IPS DF 6.9 (cell line): ENCODE measurements at regions not wholly inside any gene's neighbourhood (a gene's known extent, or its start where the extent isn't known, plus 50 kb on each side); places are given as distances from the start of the nearest gene placed in this dataset.

Experiments used
- DNase-seq: peaks from one replicate; pipeline ENCODE4 v3.0.0-alpha.2; 2013; ENCODE audit warnings: low read depth, low spot score
- H3K27ac ChIP-seq: one replicate; pipeline ENCODE4 v1.5.1; 2013; ENCODE audit warnings: low read length, control low read depth
- H3K27me3 ChIP-seq: 2 replicates; pipeline ENCODE4 v1.6.1; 2013; ENCODE audit warnings: mild to moderate bottlenecking, low read length; ENCODE audit not compliant: control insufficient read depth, insufficient read depth
- H3K36me3 ChIP-seq: 2 replicates; pipeline ENCODE4 v1.6.1; 2013; ENCODE audit warnings: low read length; ENCODE audit not compliant: control insufficient read depth, insufficient read depth
- H3K4me1 ChIP-seq: 2 replicates; pipeline ENCODE4 v1.6.1; 2013; ENCODE audit warnings: low read length; ENCODE audit not compliant: control insufficient read depth, insufficient read depth
- H3K4me3 ChIP-seq: 2 replicates; pipeline ENCODE4 v1.5.1; 2013; ENCODE audit warnings: mild to moderate bottlenecking, low read length
- H3K9me3 ChIP-seq: 2 replicates; pipeline ENCODE4 v1.6.1; 2013; ENCODE audit warnings: low read length, inconsistent platforms; ENCODE audit not compliant: control insufficient read depth, insufficient read depth
- WGBS: extraction: QIAGEN DNeasy Blood & Tissue Kit; methylation state at CpG from one replicate; pipeline ENCODE4 v1.1.7; 2013; ENCODE audit warnings: mixed read lengths, missing lambda C conversion rate; ENCODE audit not compliant: insufficient read length, insufficient coverage; 5-methylcytosine and 5-hydroxymethylcytosine counted together

- Histone ChIP-seq H3K4me3 (no peak overlapping the region), H3K36me3 (no peaks in the 10 kb centered on the region), H3K27me3 (no peaks in the 10 kb centered on the region), H3K4me1 (no peaks in the 10 kb centered on the region), H3K9me3 (no peaks in the 10 kb centered on the region), H3K27ac (no peak overlapping the region)
- DNase-seq: no peak
- WGBS: no CpG with 5 or more reads among the region's 6 CpGs
Measured at GRCh38 chr14:85079842-85080730, 449.9 kb upstream of the FLRT2 start.

- WGBS: no CpG with 5 or more reads among the region's 1 CpG
- no peak for DNase-seq
- H3K27ac ChIP-seq: no peak overlapping the region
- no peaks in the 10 kb centered on the region for H3K9me3 ChIP-seq
- H3K27me3 ChIP-seq: no peaks in the 10 kb centered on the region
- H3K4me1 ChIP-seq: no peaks in the 10 kb centered on the region
- H3K4me3 ChIP-seq: no peak overlapping the region
- H3K36me3 ChIP-seq: no peaks in the 10 kb centered on the region
Measured at GRCh38 chr14:85084344-85084743, 445.6 kb upstream of the FLRT2 start.

GRCh38 chr14:85085981-85086380 lies 444.0 kb upstream of the FLRT2 start:
- no peaks in the 10 kb centered on the region for H3K9me3 ChIP-seq
- no peak overlapping the region for H3K27ac ChIP-seq
- no peaks in the 10 kb centered on the region for H3K4me1 ChIP-seq
- no peak for DNase-seq
- no peaks in the 10 kb centered on the region for H3K27me3 ChIP-seq
- no peak overlapping the region for H3K4me3 ChIP-seq
- no peaks in the 10 kb centered on the region for H3K36me3 ChIP-seq

- no peak for DNase-seq
- no peak overlapping the region for H3K27ac ChIP-seq
- no CpG with 5 or more reads among the region's 2 CpGs for WGBS
- H3K27me3 ChIP-seq: no peaks in the 10 kb centered on the region
- no peak overlapping the region for H3K4me3 ChIP-seq
- no peaks in the 10 kb centered on the region for H3K36me3 ChIP-seq
- no peaks in the 10 kb centered on the region for H3K9me3 ChIP-seq
- H3K4me1 ChIP-seq: no peaks in the 10 kb centered on the region
Measured at GRCh38 chr14:85087201-85087600, 442.7 kb upstream of the FLRT2 start.

GRCh38 chr14:85088192-85088591 lies 441.8 kb upstream of the FLRT2 start:
- no CpG with 5 or more reads among the region's 2 CpGs for WGBS

GRCh38 chr14:85090681-85091080 lies 439.3 kb upstream of the FLRT2 start:
- H3K4me1 ChIP-seq: no peaks in the 10 kb centered on the region

More at GRCh38 chr14:85088192-85088591, 441.8 kb upstream of the FLRT2 start:
- H3K27me3 ChIP-seq: no peaks in the 10 kb centered on the region
- no peak overlapping the region for H3K4me3 ChIP-seq
- no peak for DNase-seq
- no peaks in the 10 kb centered on the region for H3K36me3 ChIP-seq
- H3K27ac ChIP-seq: no peak overlapping the region
- H3K4me1 ChIP-seq: no peaks in the 10 kb centered on the region
- H3K9me3 ChIP-seq: no peaks in the 10 kb centered on the region

GRCh38 chr14:85093631-85094330 lies 436.2 kb upstream of the FLRT2 start:
- DNase-seq: no peak
- no peaks in the 10 kb centered on the region for H3K9me3 ChIP-seq
- H3K27me3 ChIP-seq: no peaks in the 10 kb centered on the region
- no peak overlapping the region for H3K27ac ChIP-seq
- no peak overlapping the region for H3K4me3 ChIP-seq
- no peaks in the 10 kb centered on the region for H3K4me1 ChIP-seq
- no peaks in the 10 kb centered on the region for H3K36me3 ChIP-seq
- 100% methylated on average over 1 of the region's 5 CpGs for WGBS

More at GRCh38 chr14:85090681-85091080, 439.3 kb upstream of the FLRT2 start:
- Histone ChIP-seq H3K9me3 (no peaks in the 10 kb centered on the region), H3K4me3 (no peak overlapping the region), H3K27me3 (no peaks in the 10 kb centered on the region), H3K27ac (no peak overlapping the region), H3K36me3 (no peaks in the 10 kb centered on the region)
- WGBS: no CpG with 5 or more reads among the region's 2 CpGs
- no peak for DNase-seq

GRCh38 chr14:85102591-85102990 lies 427.4 kb upstream of the FLRT2 start:
- no peaks in the 10 kb centered on the region for H3K9me3 ChIP-seq
- H3K36me3 ChIP-seq: no peaks in the 10 kb centered on the region
- DNase-seq: no peak
- no peaks in the 10 kb centered on the region for H3K27me3 ChIP-seq
- no peaks in the 10 kb centered on the region for H3K4me1 ChIP-seq
- WGBS: no CpG with 5 or more reads among the region's 1 CpG
- H3K4me3 ChIP-seq: no peak overlapping the region
- no peak overlapping the region for H3K27ac ChIP-seq

- DNase-seq: no peak
- Histone ChIP-seq H3K4me1 (no peaks in the 10 kb centered on the region), H3K27ac (no peak overlapping the region), H3K27me3 (no peaks in the 10 kb centered on the region), H3K9me3 (no peaks in the 10 kb centered on the region), H3K4me3 (no peak overlapping the region), H3K36me3 (no peaks in the 10 kb centered on the region)
- WGBS: no CpG with 5 or more reads among the region's 2 CpGs
Measured at GRCh38 chr14:85106506-85106905, 423.4 kb upstream of the FLRT2 start.

- no CpG with 5 or more reads among the region's 2 CpGs for WGBS
- no peaks in the 10 kb centered on the region for H3K4me1 ChIP-seq
- no peaks in the 10 kb centered on the region; the same call in 1 of the 2 replicates for H3K9me3 ChIP-seq
- no peak for DNase-seq
- no peaks in the 10 kb centered on the region for H3K36me3 ChIP-seq
- no peaks in the 10 kb centered on the region for H3K27me3 ChIP-seq
- H3K27ac ChIP-seq: no peak overlapping the region
- H3K4me3 ChIP-seq: no peak overlapping the region
Measured at GRCh38 chr14:85112762-85113161, 417.2 kb upstream of the FLRT2 start.
